ENCODE measurements at regions not wholly inside any gene's neighbourhood (a gene's known extent, or its start where the extent isn't known, plus 50 kb on each side); places are given as distances from the start of the nearest gene placed in this dataset.

- DNase-seq (ENCODE audit: extremely low read depth in 1 of 2, low read depth in 1 of 2), result no peak
Observed at GRCh38 chr2:176466918-176467452, 197.7 kb downstream of the MTX2 start.

- no peak for DNase-seq (ENCODE audit: extremely low read depth in 1 of 2, low read depth in 1 of 2)
Observed at GRCh38 chr2:176467595-176467994, 198.4 kb downstream of the MTX2 start.

GRCh38 chr2:176468457-176469113 is 199.3 kb downstream of the MTX2 start:
- DNase-seq (ENCODE audit: extremely low read depth in 1 of 2, low read depth in 1 of 2), result no peak

- DNase-seq (ENCODE audit: extremely low read depth in 1 of 2, low read depth in 1 of 2), result no peak
Observed at GRCh38 chr2:176470713-176471112, 201.5 kb downstream of the MTX2 start.

GRCh38 chr2:176471949-176472348 is 202.7 kb downstream of the MTX2 start:
- DNase-seq (ENCODE audit: extremely low read depth in 1 of 2, low read depth in 1 of 2), result no peak

- DNase-seq (ENCODE audit: extremely low read depth in 1 of 2, low read depth in 1 of 2), result no peak
Observed at GRCh38 chr2:176473177-176473576, 203.9 kb downstream of the MTX2 start.

GRCh38 chr2:176473851-176474250 is 204.6 kb downstream of the MTX2 start:
- DNase-seq (ENCODE audit: extremely low read depth in 1 of 2, low read depth in 1 of 2), result no peak

- DNase-seq (ENCODE audit: extremely low read depth in 1 of 2, low read depth in 1 of 2), result no peak
Observed at GRCh38 chr2:176477336-176477735, 208.1 kb downstream of the MTX2 start.

- DNase-seq (ENCODE audit: extremely low read depth in 1 of 2, low read depth in 1 of 2), result no peak
Observed at GRCh38 chr2:176479961-176480360, 210.7 kb downstream of the MTX2 start.

GRCh38 chr2:176482107-176482506 is 212.9 kb downstream of the MTX2 start:
- DNase-seq (ENCODE audit: extremely low read depth in 1 of 2, low read depth in 1 of 2), result no peak

GRCh38 chr2:176483476-176483875 is 214.2 kb downstream of the MTX2 start:
- no peak for DNase-seq (ENCODE audit: extremely low read depth in 1 of 2, low read depth in 1 of 2)

- no peak for DNase-seq (ENCODE audit: extremely low read depth in 1 of 2, low read depth in 1 of 2)
Observed at GRCh38 chr2:176483901-176484568, 214.8 kb downstream of the MTX2 start.

- DNase-seq (ENCODE audit: extremely low read depth in 1 of 2, low read depth in 1 of 2), result no peak
Observed at GRCh38 chr2:176484838-176485237, 215.6 kb downstream of the MTX2 start.

GRCh38 chr2:176488431-176488830 is 219.2 kb downstream of the MTX2 start:
- DNase-seq (ENCODE audit: extremely low read depth in 1 of 2, low read depth in 1 of 2), result no peak

- no peak for DNase-seq (ENCODE audit: extremely low read depth in 1 of 2, low read depth in 1 of 2)
Observed at GRCh38 chr2:176490061-176490861, 221.0 kb downstream of the MTX2 start.

- no peak for DNase-seq (ENCODE audit: extremely low read depth in 1 of 2, low read depth in 1 of 2)
Observed at GRCh38 chr2:176491172-176491904, 222.1 kb downstream of the MTX2 start.

GRCh38 chr2:176492583-176492982 is 223.3 kb downstream of the MTX2 start:
- DNase-seq (ENCODE audit: extremely low read depth in 1 of 2, low read depth in 1 of 2), result no peak

- no peak for DNase-seq (ENCODE audit: extremely low read depth in 1 of 2, low read depth in 1 of 2)
Observed at GRCh38 chr2:176493226-176493825, 224.1 kb downstream of the MTX2 start.

- no peak for DNase-seq (ENCODE audit: extremely low read depth in 1 of 2, low read depth in 1 of 2)
Observed at GRCh38 chr2:176493909-176494308, 224.7 kb downstream of the MTX2 start.

- DNase-seq (ENCODE audit: extremely low read depth in 1 of 2, low read depth in 1 of 2), result no peak
Observed at GRCh38 chr2:176494949-176495353, 225.7 kb downstream of the MTX2 start.

GRCh38 chr2:176495826-176496225 is 226.6 kb downstream of the MTX2 start:
- no peak for DNase-seq (ENCODE audit: extremely low read depth in 1 of 2, low read depth in 1 of 2)
